ENCODE measurements at regions not wholly inside any gene's neighbourhood (a gene's known extent, or its start where the extent isn't known, plus 50 kb on each side); places are given as distances from the start of the nearest gene placed in this dataset.

GRCh38 chr5:38138574-38138973 is 119.8 kb upstream of the EGFLAM start:
- TF ChIP-seq CTCF (IDR thresholded peaks at IDR 0.05) (no peak), TCF7L2 (IDR thresholded peaks at IDR 0.05; ENCODE audit: low read depth, low read length) (no peak)
